HFFc6 (cell line): ENCODE measurements at regions not wholly inside any gene's neighbourhood (a gene's known extent, or its start where the extent isn't known, plus 50 kb on each side); places are given as distances from the start of the nearest gene placed in this dataset.

Experiments
- DNase-seq: peaks from one replicate; pipeline ENCODE4 v3.0.0-alpha.2; 2018
- H3K27ac Mint-ChIP-seq: 2 replicates; pipeline ENCODE4 v1.8.0; 2020; ENCODE audit warnings: mild to moderate bottlenecking, mixed read lengths
- H3K27me3 Mint-ChIP-seq: 2 replicates; pipeline ENCODE4 v1.8.0; 2021; ENCODE audit warnings: mild to moderate bottlenecking, moderate library complexity, mixed read lengths; ENCODE audit not compliant: insufficient read depth
- H3K36me3 Mint-ChIP-seq: 2 replicates; pipeline ENCODE4 v1.8.0; 2021; ENCODE audit warnings: low read depth, mixed read lengths
- H3K4me1 Mint-ChIP-seq: 2 replicates; pipeline ENCODE4 v1.8.0; 2020; ENCODE audit warnings: low read depth, mixed read lengths
- H3K4me3 Mint-ChIP-seq: 2 replicates; pipeline ENCODE4 v1.8.0; 2020; ENCODE audit warnings: mild to moderate bottlenecking, moderate library complexity, mixed read lengths
- H3K9me3 Mint-ChIP-seq: 2 replicates; pipeline ENCODE4 v1.8.0; 2020; ENCODE audit warnings: mild to moderate bottlenecking, mixed read lengths
- CTCF ChIP-seq: fragments of 200-600 bp; sonication (generic); IDR thresholded peaks from 2 replicates; pipeline ENCODE4 v1.5.0; 2021; ENCODE audit warnings: antibody characterized with exemption, mild to moderate bottlenecking

- H3K27me3 Mint-ChIP-seq = peaks cover 4% of the 10 kb centered on the region; the same call in 1 of the 2 replicates
- no peaks in the 10 kb centered on the region for H3K9me3 Mint-ChIP-seq
- H3K4me1 Mint-ChIP-seq = no peaks in the 10 kb centered on the region
- H3K4me3 Mint-ChIP-seq = no peak overlapping the region
- H3K36me3 Mint-ChIP-seq = no peaks in the 10 kb centered on the region
- DNase-seq = no peak
- TF ChIP-seq CTCF = no peak
- no peak overlapping the region for H3K27ac Mint-ChIP-seq
Observed at GRCh38 chr7:91514591-91514990, 250.4 kb downstream of the FZD1 start.

GRCh38 chr7:91515961-91516360 lies 251.7 kb downstream of the FZD1 start:
- no peak for TF ChIP-seq CTCF
- Mint-ChIP-seq H3K27ac (no peak overlapping the region), H3K4me1 (no peaks in the 10 kb centered on the region), H3K4me3 (no peak overlapping the region), H3K36me3 (no peaks in the 10 kb centered on the region), H3K9me3 (no peaks in the 10 kb centered on the region), H3K27me3 (peaks cover 7% of the 10 kb centered on the region; the same call in 1 of the 2 replicates)
- DNase-seq = no peak

- H3K27me3 Mint-ChIP-seq = peaks cover 7% of the 10 kb centered on the region; the same call in 1 of the 2 replicates
- no peak overlapping the region for H3K4me3 Mint-ChIP-seq
- no peaks in the 10 kb centered on the region for H3K4me1 Mint-ChIP-seq
- H3K9me3 Mint-ChIP-seq = no peaks in the 10 kb centered on the region
- DNase-seq = no peak
- no peak overlapping the region for H3K27ac Mint-ChIP-seq
- H3K36me3 Mint-ChIP-seq = no peaks in the 10 kb centered on the region
- no peak for TF ChIP-seq CTCF
Observed at GRCh38 chr7:91517201-91517785, 253.1 kb downstream of the FZD1 start.

GRCh38 chr7:91518058-91518457 lies 253.8 kb downstream of the FZD1 start:
- no peak overlapping the region for H3K4me3 Mint-ChIP-seq
- peaks cover 7% of the 10 kb centered on the region; the same call in 1 of the 2 replicates for H3K27me3 Mint-ChIP-seq
- no peak for TF ChIP-seq CTCF
- H3K27ac Mint-ChIP-seq = no peak overlapping the region
- no peaks in the 10 kb centered on the region for H3K36me3 Mint-ChIP-seq
- no peaks in the 10 kb centered on the region for H3K9me3 Mint-ChIP-seq
- DNase-seq = no peak
- no peaks in the 10 kb centered on the region for H3K4me1 Mint-ChIP-seq

- Mint-ChIP-seq H3K9me3 (no peaks in the 10 kb centered on the region), H3K36me3 (no peaks in the 10 kb centered on the region), H3K27me3 (peaks cover 7% of the 10 kb centered on the region; the same call in 1 of the 2 replicates), H3K4me3 (no peak overlapping the region), H3K4me1 (no peaks in the 10 kb centered on the region), H3K27ac (no peak overlapping the region)
- no peak for TF ChIP-seq CTCF
- DNase-seq = no peak
Observed at GRCh38 chr7:91519241-91520158, 255.3 kb downstream of the FZD1 start.
